PFSK-1 (cell line): ENCODE measurements at regions not wholly inside any gene's neighbourhood (a gene's known extent, or its start where the extent isn't known, plus 50 kb on each side); places are given as distances from the start of the nearest gene placed in this dataset.

Experiments used
- FOXP2 ChIP-seq: optimal IDR thresholded peaks from 2 replicates; pipeline ENCODE3; 2011; ENCODE audit warnings: borderline replicate concordance, control low read depth, inconsistent platforms; ENCODE audit not compliant: insufficient read depth; ENCODE audit errors: extremely low read length, extremely low read depth
- SIN3A ChIP-seq: IDR thresholded peaks from 2 replicates; pipeline ENCODE4 v1.6.1; 2012; ENCODE audit warnings: mild to moderate bottlenecking, low read length, moderate library complexity, borderline replicate concordance; ENCODE audit not compliant: insufficient read depth
- TAF1 ChIP-seq: IDR thresholded peaks from 2 replicates; pipeline ENCODE4 v1.6.1; 2012; ENCODE audit warnings: low read length, control low read depth, borderline replicate concordance; ENCODE audit not compliant: insufficient read depth
- TF ChIP-seq, protein P1 (sequence below), 2 experiments: IDR thresholded peaks; 2 replicates each; pipeline versions ENCODE4 v1.6.1 to v1.8.0; 2011 to 2012; ENCODE audit warnings: low read depth in 2 of 2, low read length in 2 of 2, control low read depth in 1 of 2, inconsistent platforms in 1 of 2, mild to moderate bottlenecking in 1 of 2, moderate library complexity in 1 of 2; ENCODE audit not compliant: insufficient read depth in 1 of 2

GRCh38 chr6:147944122-147944521 is 398.5 kb upstream of the SASH1 start:
- TF ChIP-seq FOXP2 (no peak), SIN3A (no peak), TAF1 (no peak)
- TF ChIP-seq, protein P1, sequence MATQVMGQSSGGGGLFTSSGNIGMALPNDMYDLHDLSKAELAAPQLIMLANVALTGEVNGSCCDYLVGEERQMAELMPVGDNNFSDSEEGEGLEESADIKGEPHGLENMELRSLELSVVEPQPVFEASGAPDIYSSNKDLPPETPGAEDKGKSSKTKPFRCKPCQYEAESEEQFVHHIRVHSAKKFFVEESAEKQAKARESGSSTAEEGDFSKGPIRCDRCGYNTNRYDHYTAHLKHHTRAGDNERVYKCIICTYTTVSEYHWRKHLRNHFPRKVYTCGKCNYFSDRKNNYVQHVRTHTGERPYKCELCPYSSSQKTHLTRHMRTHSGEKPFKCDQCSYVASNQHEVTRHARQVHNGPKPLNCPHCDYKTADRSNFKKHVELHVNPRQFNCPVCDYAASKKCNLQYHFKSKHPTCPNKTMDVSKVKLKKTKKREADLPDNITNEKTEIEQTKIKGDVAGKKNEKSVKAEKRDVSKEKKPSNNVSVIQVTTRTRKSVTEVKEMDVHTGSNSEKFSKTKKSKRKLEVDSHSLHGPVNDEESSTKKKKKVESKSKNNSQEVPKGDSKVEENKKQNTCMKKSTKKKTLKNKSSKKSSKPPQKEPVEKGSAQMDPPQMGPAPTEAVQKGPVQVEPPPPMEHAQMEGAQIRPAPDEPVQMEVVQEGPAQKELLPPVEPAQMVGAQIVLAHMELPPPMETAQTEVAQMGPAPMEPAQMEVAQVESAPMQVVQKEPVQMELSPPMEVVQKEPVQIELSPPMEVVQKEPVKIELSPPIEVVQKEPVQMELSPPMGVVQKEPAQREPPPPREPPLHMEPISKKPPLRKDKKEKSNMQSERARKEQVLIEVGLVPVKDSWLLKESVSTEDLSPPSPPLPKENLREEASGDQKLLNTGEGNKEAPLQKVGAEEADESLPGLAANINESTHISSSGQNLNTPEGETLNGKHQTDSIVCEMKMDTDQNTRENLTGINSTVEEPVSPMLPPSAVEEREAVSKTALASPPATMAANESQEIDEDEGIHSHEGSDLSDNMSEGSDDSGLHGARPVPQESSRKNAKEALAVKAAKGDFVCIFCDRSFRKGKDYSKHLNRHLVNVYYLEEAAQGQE (IDR thresholded peaks at IDR 0.05; ENCODE audit: insufficient read depth in 1 of 2, low read depth in 2 of 2, low read length in 2 of 2) = no peak
